ENCODE measurements at regions not wholly inside any gene's neighbourhood (a gene's known extent, or its start where the extent isn't known, plus 50 kb on each side); places are given as distances from the start of the nearest gene placed in this dataset.

DNA sequence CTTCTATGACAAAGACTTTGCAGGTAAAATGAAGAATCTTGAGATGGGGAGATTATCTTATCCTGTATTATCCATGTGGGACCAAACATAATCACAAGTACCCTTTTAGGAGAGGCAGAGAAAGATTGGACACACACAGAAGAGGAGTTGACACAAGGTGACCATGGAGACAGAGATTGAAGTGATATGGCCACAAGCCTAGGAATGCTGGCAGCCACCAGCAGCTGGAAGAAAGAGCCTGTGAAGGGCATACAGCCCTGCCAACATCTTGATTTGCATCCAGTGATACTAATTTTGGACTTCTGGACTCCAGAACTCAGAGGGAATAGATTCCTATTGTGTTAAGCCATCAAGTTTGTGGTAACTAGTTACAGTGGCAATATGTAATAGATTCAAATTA lies 78.1 kb downstream of the RPS29 start:
- Histone ChIP-seq H3K4me1 (no peaks in the 10 kb centered on the region), H3K4me3 (no peak overlapping the region), H3K9me3 (no peaks in the 10 kb centered on the region), H3K27ac (no peak overlapping the region), H3K36me3 (no peaks in the 10 kb centered on the region), H3K27me3 (no peaks in the 10 kb centered on the region)
- no peak for DNase-seq
- TF ChIP-seq CTCF (IDR thresholded peaks at IDR 0.05) (no peak), POLR2A (IDR thresholded peaks at IDR 0.05) (no peak)
- intact Hi-C loops (cut with DNase I; ENCODE audit: low total_unique reads): no loop called here

DNA sequence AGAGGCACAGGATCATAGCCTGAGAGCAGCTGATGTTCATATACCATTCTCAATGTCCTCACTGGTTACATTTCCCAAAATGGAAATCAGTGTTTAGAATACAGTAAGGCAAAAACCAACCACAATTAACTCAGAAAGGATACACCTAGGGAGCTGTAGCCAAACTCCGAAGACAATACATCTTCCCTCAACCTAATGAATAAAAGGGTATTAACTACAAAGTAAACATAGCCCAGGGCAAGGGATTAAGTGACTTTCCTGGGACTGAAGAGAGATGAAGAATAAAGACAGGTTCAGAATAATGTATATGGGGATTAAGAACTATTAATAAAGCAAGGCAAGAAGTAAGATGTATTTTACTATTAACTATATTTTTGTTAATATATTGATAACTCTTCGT lies 79.5 kb downstream of the RPS29 start:
- no peak for TF ChIP-seq POLR2A (IDR thresholded peaks at IDR 0.05)
- no peak for TF ChIP-seq CTCF (IDR thresholded peaks at IDR 0.05)
- no peaks in the 10 kb centered on the region for H3K27me3 ChIP-seq
- no peaks in the 10 kb centered on the region for H3K9me3 ChIP-seq
- H3K27ac ChIP-seq: no peak overlapping the region
- no peaks in the 10 kb centered on the region for H3K36me3 ChIP-seq
- intact Hi-C loops (cut with DNase I; ENCODE audit: low total_unique reads): no loop called here
- H3K4me3 ChIP-seq: no peak overlapping the region
- no peak for DNase-seq
- no peaks in the 10 kb centered on the region for H3K4me1 ChIP-seq

GRCh38 chr14:49505041-49505766 lies 81.0 kb downstream of the RPS29 start:
- no peaks in the 10 kb centered on the region for H3K27me3 ChIP-seq
- intact Hi-C loops (cut with DNase I; ENCODE audit: low total_unique reads): no loop called here
- H3K27ac ChIP-seq: no peak overlapping the region
- H3K36me3 ChIP-seq: no peaks in the 10 kb centered on the region
- TF ChIP-seq CTCF (IDR thresholded peaks at IDR 0.05) (no peak), POLR2A (IDR thresholded peaks at IDR 0.05) (no peak)
- no peak overlapping the region for H3K4me3 ChIP-seq
- DNase-seq: no peak
- H3K9me3 ChIP-seq: no peaks in the 10 kb centered on the region
- H3K4me1 ChIP-seq: no peaks in the 10 kb centered on the region

DNA sequence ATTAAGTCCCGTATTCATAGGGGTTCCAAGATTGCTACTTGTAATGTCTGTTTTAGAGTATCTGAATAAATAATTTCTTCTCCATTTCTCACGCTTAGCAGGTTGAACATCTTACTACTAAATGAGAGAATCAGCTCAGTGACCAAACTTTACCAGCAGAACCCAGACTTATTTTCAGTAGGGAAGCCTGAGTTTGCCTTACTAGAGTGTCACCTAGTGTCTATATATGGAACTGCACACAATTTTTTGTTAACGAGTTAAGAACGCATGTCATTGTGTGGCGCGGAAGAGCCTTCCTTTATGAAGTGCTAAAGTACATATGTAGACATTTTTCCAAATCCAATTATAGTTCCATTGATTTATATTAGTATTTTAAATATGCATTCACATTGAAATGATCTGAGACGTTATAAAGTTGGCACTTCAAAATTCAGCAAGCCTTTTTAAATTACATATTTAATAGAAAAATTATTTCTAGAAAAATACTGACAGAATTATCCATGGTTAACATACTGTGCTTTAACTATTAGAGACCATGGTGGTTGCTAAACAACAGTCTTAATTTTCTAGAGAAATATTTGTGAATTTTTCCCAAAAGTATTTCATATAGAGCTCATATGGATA lies 88.3 kb downstream of the RPS29 start:
- Histone ChIP-seq H3K4me3 (no peak overlapping the region), H3K27me3 (no peaks in the 10 kb centered on the region), H3K4me1 (no peaks in the 10 kb centered on the region), H3K9me3 (no peaks in the 10 kb centered on the region), H3K36me3 (no peaks in the 10 kb centered on the region), H3K27ac (no peak overlapping the region)
- no peak for DNase-seq
- peak; percentile 51 to 67 (median 56) for TF ChIP-seq CTCF (IDR thresholded peaks at IDR 0.05)
- TF ChIP-seq POLR2A (IDR thresholded peaks at IDR 0.05): no peak
- intact Hi-C loops (cut with DNase I; ENCODE audit: low total_unique reads): no loop called here

GRCh38 chr14:49497267-49497666 lies 88.9 kb downstream of the RPS29 start:
- no peak overlapping the region for H3K4me3 ChIP-seq
- no peaks in the 10 kb centered on the region for H3K36me3 ChIP-seq
- no peaks in the 10 kb centered on the region for H3K27me3 ChIP-seq
- DNase-seq: no peak
- H3K9me3 ChIP-seq: no peaks in the 10 kb centered on the region
- H3K27ac ChIP-seq: no peak overlapping the region
- intact Hi-C loops (cut with DNase I; ENCODE audit: low total_unique reads): no loop called here
- TF ChIP-seq CTCF (IDR thresholded peaks at IDR 0.05) (no peak), POLR2A (IDR thresholded peaks at IDR 0.05) (no peak)
- H3K4me1 ChIP-seq: no peaks in the 10 kb centered on the region

All from uterus (tissue), 3 donors.